HEK293 (cell line): ENCODE measurements at regions not wholly inside any gene's neighbourhood (a gene's known extent, or its start where the extent isn't known, plus 50 kb on each side); places are given as distances from the start of the nearest gene placed in this dataset.

Experiments used
- CTCF ChIA-PET: fragments of 350-600 bp; formaldehyde crosslinking; extraction: SDS; loops from one replicate; lab custom pipeline; 2021; ENCODE audit warnings: antibody characterized with exemption; lab: Yijun Ruan, JAX
- POLR2A ChIA-PET: fragments of 300-600 bp; formaldehyde crosslinking; extraction: SDS; loops from one replicate; lab custom pipeline; 2020; ENCODE audit warnings: antibody characterized with exemption, inconsistent platforms; lab: Yijun Ruan, JAX
- H3K27ac ChIP-seq: fragments of 200-500 bp; sonication (Bioruptor generic); 2 replicates; pipeline ENCODE4 v1.5.1; 2014; ENCODE audit warnings: low read depth, low read length, control low read depth, inconsistent platforms; ENCODE audit errors: extremely low read depth
- H3K36me3 ChIP-seq, 2 experiments: fragments of 200-500 bp in 1 of 2; sonication (Bioruptor generic) in 1 of 2; 1 replicate in 1 of 2; 2 replicates in 1 of 2; pipeline ENCODE4 v1.5.1; 2014 to 2017; ENCODE audit warnings: inconsistent platforms in 2 of 2, low read length in 2 of 2; ENCODE audit not compliant: control insufficient read depth in 2 of 2, insufficient read depth in 1 of 2
- H3K4me1 ChIP-seq: fragments of 200-500 bp; sonication (Bioruptor generic); 2 replicates; pipeline ENCODE4 v1.5.1; 2014; ENCODE audit warnings: mild to moderate bottlenecking, low read length, inconsistent platforms; ENCODE audit not compliant: control insufficient read depth, insufficient read depth
- H3K4me3 ChIP-seq: 2 replicates; pipeline ENCODE4 v1.5.1; 2011; ENCODE audit warnings: low read depth, mild to moderate bottlenecking, control low read depth, low read length, moderate library complexity
- H3K9me3 ChIP-seq: fragments of 200-500 bp; sonication (Bioruptor generic); 2 replicates; pipeline ENCODE4 v1.5.1; 2014; ENCODE audit warnings: low read depth, low read length, inconsistent platforms; ENCODE audit not compliant: control insufficient read depth, insufficient read depth
- ATF2 ChIP-seq: fragments of 450-650 bp; formaldehyde crosslinking; IDR thresholded peaks from 2 replicates; pipeline ENCODE4 v1.5.1; 2016; ENCODE audit warnings: missing biosample characterization, missing genetic modification characterization, low read depth
- BCL11B ChIP-seq: fragments of 450-650 bp; formaldehyde crosslinking; IDR thresholded peaks from 2 replicates; pipeline ENCODE4 v1.5.1; 2016; ENCODE audit warnings: low read depth, missing biosample characterization, missing genetic modification characterization
- INSM2 ChIP-seq: fragments of 450-650 bp; formaldehyde crosslinking; IDR thresholded peaks from 2 replicates; pipeline ENCODE4 v1.5.1; 2016; ENCODE audit warnings: missing biosample characterization, missing genetic modification characterization
- KLF1 ChIP-seq: fragments of 450-650 bp; formaldehyde crosslinking; IDR thresholded peaks from 2 replicates; pipeline ENCODE4 v1.5.1; 2016; ENCODE audit warnings: missing biosample characterization, missing genetic modification characterization
- OSR2 ChIP-seq: fragments of 450-650 bp; formaldehyde crosslinking; IDR thresholded peaks from 2 replicates; pipeline ENCODE4 v1.5.1; 2016; ENCODE audit warnings: missing biosample characterization, missing genetic modification characterization
- PRDM1 ChIP-seq: fragments of 450-650 bp; formaldehyde crosslinking; IDR thresholded peaks from 2 replicates; pipeline ENCODE4; 2016; ENCODE audit warnings: missing biosample characterization, missing genetic modification characterization
- PRDM6 ChIP-seq: fragments of 450-650 bp; formaldehyde crosslinking; IDR thresholded peaks from 2 replicates; pipeline ENCODE4 v1.5.1; 2017; ENCODE audit warnings: missing biosample characterization, missing genetic modification characterization
- YY1 ChIP-seq: fragments of 450-650 bp; formaldehyde crosslinking; IDR thresholded peaks from 2 replicates; pipeline ENCODE4 v1.5.1; 2018; ENCODE audit warnings: missing biosample characterization, missing genetic modification characterization
- ZBTB17 ChIP-seq: fragments of 450-650 bp; formaldehyde crosslinking; IDR thresholded peaks from 2 replicates; pipeline ENCODE4 v1.5.1; 2016; ENCODE audit warnings: missing biosample characterization, missing genetic modification characterization
- ZBTB48 ChIP-seq: fragments of 450-650 bp; formaldehyde crosslinking; IDR thresholded peaks from 2 replicates; pipeline ENCODE4 v1.5.1; 2016; ENCODE audit warnings: missing biosample characterization, missing genetic modification characterization
- ZNF146 ChIP-seq: fragments of 450-650 bp; formaldehyde crosslinking; IDR thresholded peaks from 2 replicates; pipeline ENCODE4 v1.5.1; 2016; ENCODE audit warnings: missing biosample characterization, missing genetic modification characterization
- ZNF18 ChIP-seq: fragments of 450-650 bp; formaldehyde crosslinking; IDR thresholded peaks from 2 replicates; pipeline ENCODE4 v1.5.1; 2016; ENCODE audit warnings: missing biosample characterization, missing genetic modification characterization
- ZNF184 ChIP-seq: fragments of 450-650 bp; IDR thresholded peaks from 2 replicates; pipeline ENCODE4 v1.5.1; 2018; ENCODE audit warnings: missing biosample characterization, mild to moderate bottlenecking, missing genetic modification characterization
- ZNF274 ChIP-seq, 2 experiments: fragments of 200-500 bp in 1 of 2; fragments of 450-650 bp in 1 of 2; sonication (Bioruptor generic) in 1 of 2; formaldehyde crosslinking in 1 of 2; IDR thresholded peaks; 2 replicates each; pipeline versions ENCODE4 v1.5.1 to v1.6.1; 2014 to 2016; ENCODE audit warnings: borderline replicate concordance in 1 of 2, inconsistent platforms in 1 of 2, low read length in 1 of 2, missing biosample characterization in 1 of 2, missing genetic modification characterization in 1 of 2
- ZNF335 ChIP-seq: fragments of 450-650 bp; formaldehyde crosslinking; conservative IDR thresholded peaks from 2 replicates; pipeline ENCODE4 v1.5.1; 2016; ENCODE audit warnings: missing biosample characterization, missing genetic modification characterization
- ZNF501 ChIP-seq: fragments of 450-650 bp; formaldehyde crosslinking; IDR thresholded peaks from 2 replicates; pipeline ENCODE4 v1.5.1; 2016; ENCODE audit warnings: missing biosample characterization, missing genetic modification characterization
- ZNF530 ChIP-seq: fragments of 450-650 bp; formaldehyde crosslinking; IDR thresholded peaks from 2 replicates; pipeline ENCODE4 v1.5.1; 2016; ENCODE audit warnings: low read depth, missing biosample characterization, missing genetic modification characterization
- ZNF549 ChIP-seq: fragments of 450-650 bp; IDR thresholded peaks from 2 replicates; pipeline ENCODE4 v1.5.1; 2018; ENCODE audit warnings: missing biosample characterization, missing genetic modification characterization, mild to moderate bottlenecking, inconsistent platforms, moderate library complexity
- ZNF561 ChIP-seq: fragments of 450-650 bp; IDR thresholded peaks from 2 replicates; pipeline ENCODE4 v1.5.1; 2018; ENCODE audit warnings: missing biosample characterization, missing genetic modification characterization, borderline replicate concordance
- ZNF600 ChIP-seq: fragments of 450-650 bp; formaldehyde crosslinking; IDR thresholded peaks from 2 replicates; pipeline ENCODE4 v1.5.1; 2016; ENCODE audit warnings: missing biosample characterization, missing genetic modification characterization

- no peak for TF ChIP-seq OSR2 (tag by site-specific recombination)
- peak; percentile 50; the same call in 1 of the 2 replicates for TF ChIP-seq ZNF335
- TF ChIP-seq ZNF549 (tag by site-specific recombination), result no peak
- no peak for TF ChIP-seq ZNF146 (tag by site-specific recombination)
- TF ChIP-seq ZNF274 (IDR thresholded peaks at IDR 0.05; ENCODE audit: low read length), result no peak
- no peak for TF ChIP-seq ZNF274 (tag by site-specific recombination; IDR thresholded peaks at IDR 0.05; ENCODE audit: borderline replicate concordance)
- TF ChIP-seq ZBTB48 (tag by site-specific recombination), result no peak
- TF ChIP-seq ZNF561 (tag by site-specific recombination), result no peak
- peak; percentile 17; the same call in 1 of the 2 replicates for TF ChIP-seq ZNF18 (tag by site-specific recombination)
- peak; percentile 32 for TF ChIP-seq ZBTB17 (tag by site-specific recombination)
- TF ChIP-seq BCL11B (tag by site-specific recombination), result 0 out of 2 replicates have a peak, but pooled peaks have one; percentile 21
- TF ChIP-seq PRDM1 (tag by site-specific recombination), result no peak
- TF ChIP-seq PRDM6 (tag by site-specific recombination), result peak; percentile 61
- 0 out of 2 replicates have a peak, but pooled peaks have one; percentile 28 for TF ChIP-seq KLF1 (tag by site-specific recombination)
- ChIA-PET CTCF (interaction anchor here (0.7 to 2.2 kb wide), 7 partner anchors 9 to 374 kb away, joined by 3 to 8 read pairs (median 5); a partner anchor contains a TSS), POLR2A (interaction anchor here (0.7 to 4.5 kb wide), 20 partner anchors 9 to 949 kb away, joined by 3 to 49 read pairs (median 6); a partner anchor contains a TSS)
- Histone ChIP-seq H3K27ac (no peak overlapping the region), H3K9me3 (no peaks in the 10 kb centered on the region), H3K4me1 (no peaks in the 10 kb centered on the region), H3K4me3 (peak overlapping the region; percentile 45), H3K36me3 (peaks cover 0 to 5% of the 10 kb centered on the region in 2 experiments; a peak in 1 of 3 replicates)
Observed at GRCh38 chr6:26197933-26198721, 110.9 kb downstream of the HFE start.

- Histone ChIP-seq H3K9me3 (no peaks in the 10 kb centered on the region), H3K27ac (no peak overlapping the region; the same call in 1 of the 2 replicates), H3K36me3 (peaks cover 0 to 5% of the 10 kb centered on the region in 2 experiments; a peak in 1 of 3 replicates), H3K4me3 (peak overlapping the region; percentile 45), H3K4me1 (no peaks in the 10 kb centered on the region)
- TF ChIP-seq ZNF600, result peak; percentile 10; the same call in 1 of the 2 replicates
- no peak for TF ChIP-seq YY1 (tag by site-specific recombination)
- TF ChIP-seq ZNF501 (tag by site-specific recombination), result no peak
- TF ChIP-seq INSM2 (tag by site-specific recombination), result no peak
- TF ChIP-seq ZNF530 (tag by site-specific recombination), result no peak
- TF ChIP-seq ZNF184 (tag by site-specific recombination), result no peak
- no peak for TF ChIP-seq ATF2 (tag by site-specific recombination)
- POLR2A ChIA-PET, result interaction anchor here (1.0 to 4.5 kb wide), 18 partner anchors 11 to 948 kb away, joined by 3 to 49 read pairs (median 6); a partner anchor contains a TSS
- CTCF ChIA-PET, result interaction anchor here (0.7 to 2.2 kb wide), 6 partner anchors 11 to 143 kb away, joined by 3 to 7 read pairs (median 5); a partner anchor contains a TSS
Observed at GRCh38 chr6:26198722-26199056, 111.5 kb downstream of the HFE start.
